HG02642 (cell line): ENCODE measurements at regions not wholly inside any gene's neighbourhood (a gene's known extent, or its start where the extent isn't known, plus 50 kb on each side); places are given as distances from the start of the nearest gene placed in this dataset.

Source experiments
- ATAC-seq: cut with Tn5 transposase; IDR thresholded peaks from one replicate; pipeline ENCODE4 v1.9.1; 2021; ENCODE audit warnings: mild to moderate bottlenecking; ENCODE audit not compliant: unreplicated experiment, poor library complexity

- no peak for ATAC-seq
Observed at GRCh38 chr10:75347186-75347585, 54.4 kb downstream of the ZNF503 start.

- no peak for ATAC-seq
Observed at GRCh38 chr10:75345738-75346137, 55.8 kb downstream of the ZNF503 start.

DNA sequence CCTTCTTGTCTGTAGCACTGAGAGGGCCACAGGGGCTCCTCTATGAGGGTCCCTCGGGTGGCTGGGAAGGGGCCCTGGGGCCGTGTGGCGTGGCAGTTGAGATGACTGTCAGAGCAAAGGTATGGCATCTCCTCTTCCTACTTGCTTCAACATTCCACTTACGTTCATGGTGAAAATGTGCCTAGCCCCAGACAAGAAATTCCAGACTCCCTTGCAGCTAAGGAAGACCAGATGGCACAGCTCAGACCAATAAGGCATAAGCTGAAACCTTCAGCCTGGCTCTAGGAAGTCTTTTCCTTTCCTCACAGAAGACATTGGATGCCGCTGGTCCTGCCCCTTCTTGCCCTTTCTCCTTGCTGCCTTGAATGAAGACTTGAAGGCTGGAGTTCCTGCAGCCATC lies 57.4 kb downstream of the ZNF503 start:
- no peak for ATAC-seq

DNA sequence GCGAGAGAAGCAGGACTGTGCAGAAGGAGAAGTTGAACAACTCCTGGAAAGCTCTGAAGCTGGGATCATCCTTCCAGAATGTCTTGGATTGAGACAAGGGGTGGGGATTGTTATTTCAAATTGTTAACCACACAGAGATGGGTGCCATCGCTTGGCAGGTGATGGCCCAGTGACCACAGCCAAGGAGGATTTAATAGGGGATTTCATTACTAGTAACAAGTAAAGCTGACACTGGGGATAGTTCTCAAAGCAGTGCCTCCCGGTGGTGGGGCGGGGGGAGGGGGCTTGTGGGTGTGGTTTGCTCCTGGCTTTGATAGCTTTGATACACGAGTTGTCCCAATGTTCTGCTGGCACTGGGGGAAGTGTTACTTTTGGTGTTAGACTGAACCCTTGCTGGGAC lies 59.2 kb downstream of the ZNF503 start:
- ATAC-seq: no peak

DNA sequence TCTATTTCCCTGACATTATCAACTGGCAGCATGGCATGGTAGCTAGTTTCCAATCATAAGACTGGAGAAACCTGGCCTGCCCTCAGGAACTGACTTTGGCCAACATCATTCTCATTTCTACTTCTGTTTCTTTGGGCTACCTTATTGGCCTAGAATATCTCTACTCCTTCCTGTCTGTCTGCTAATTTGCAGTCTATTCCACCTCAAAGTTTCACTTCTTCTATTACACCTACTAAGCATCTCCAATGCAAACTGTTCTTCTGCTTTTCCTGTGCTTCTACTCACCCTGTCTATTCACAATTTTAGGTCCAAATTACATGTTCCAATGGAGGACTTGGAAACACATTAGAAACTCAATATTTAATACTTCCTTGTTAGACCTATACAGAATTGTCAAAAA lies 65.6 kb downstream of the ZNF503 start:
- peak; percentile 67 for ATAC-seq

- no peak for ATAC-seq
Observed at GRCh38 chr10:75335191-75335590, 66.4 kb downstream of the ZNF503 start.

DNA sequence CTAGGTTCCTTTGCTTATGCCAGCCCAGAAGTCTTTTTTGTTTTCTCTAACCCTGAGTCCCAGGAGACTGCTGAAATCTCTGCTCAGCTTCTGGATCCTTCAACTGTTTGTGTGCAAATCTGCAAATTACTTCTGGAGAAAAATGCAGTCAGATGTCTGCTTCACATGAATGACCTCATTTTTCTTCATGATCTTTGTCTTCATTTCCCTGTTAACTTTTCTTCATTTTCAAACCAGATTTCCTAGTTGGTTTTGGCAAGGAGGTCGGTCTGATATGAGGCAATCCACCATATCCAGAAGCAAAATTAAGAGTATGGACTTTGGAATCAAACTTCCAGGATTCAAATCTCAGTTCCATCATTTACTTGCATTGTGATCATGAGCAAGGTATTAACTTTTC lies 66.8 kb downstream of the ZNF503 start:
- no peak for ATAC-seq

DNA sequence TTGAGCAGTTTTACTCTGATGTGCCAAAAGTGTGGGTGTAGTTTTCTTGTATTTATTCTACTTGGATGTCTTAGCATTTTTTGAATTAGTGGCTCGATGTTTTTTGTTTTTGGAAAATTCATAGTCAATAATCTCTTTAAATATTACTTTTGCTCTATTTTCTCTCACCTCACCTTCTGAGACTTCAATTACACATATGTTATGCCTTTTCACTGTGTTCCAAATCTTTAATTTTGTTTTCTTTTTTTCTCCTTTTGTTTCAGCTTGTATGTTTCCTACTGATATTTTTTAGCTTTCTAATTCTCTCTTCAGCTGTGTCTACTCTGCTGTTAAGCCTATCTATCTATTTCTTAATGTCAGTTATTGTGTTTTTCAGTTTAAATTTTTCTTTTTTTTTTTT lies 69.5 kb downstream of the ZNF503 start:
- ATAC-seq: no peak

- ATAC-seq: no peak
Observed at GRCh38 chr10:75331081-75331480, 70.5 kb downstream of the ZNF503 start.

GRCh38 chr10:75329190-75329745 lies 72.3 kb downstream of the ZNF503 start:
- ATAC-seq: no peak

DNA sequence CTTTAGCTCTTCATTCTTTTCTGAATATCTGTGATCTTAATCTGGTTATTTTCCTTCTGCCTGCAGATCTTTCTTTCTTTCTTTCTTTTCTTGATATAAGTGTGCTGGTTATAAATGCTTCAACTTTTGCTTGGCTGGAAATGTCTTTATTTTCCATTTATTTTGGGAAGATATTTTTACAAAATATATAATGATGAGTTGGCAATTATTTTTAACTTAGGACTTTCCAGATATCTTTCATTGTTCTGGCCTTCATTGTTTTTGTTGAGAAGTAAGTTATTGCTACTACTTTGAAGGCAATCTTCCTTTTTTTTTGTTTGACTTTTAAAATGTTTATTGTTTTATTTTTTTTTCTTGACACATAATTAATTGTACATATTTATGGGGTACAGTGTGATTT lies 75.3 kb downstream of the ZNF503 start:
- no peak for ATAC-seq

DNA sequence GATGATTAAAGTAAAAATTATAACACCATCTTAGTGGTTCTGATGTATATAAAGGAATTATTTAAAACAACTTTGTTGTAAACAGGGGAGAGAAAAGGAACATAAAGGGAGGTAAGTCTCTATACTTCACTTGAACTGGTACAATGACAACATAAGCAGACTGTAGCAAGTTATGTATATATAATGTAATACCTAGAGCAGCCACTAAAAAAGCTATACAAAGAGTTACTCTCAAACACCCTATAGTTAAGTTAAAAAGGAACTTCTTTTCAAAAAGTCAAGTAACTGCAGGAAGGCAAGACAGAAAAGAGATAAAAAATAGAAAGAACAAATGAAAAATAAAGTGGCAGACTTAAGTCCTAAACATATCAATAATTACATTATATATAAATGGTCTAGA lies 82.3 kb downstream of the ZNF503 start:
- ATAC-seq: no peak

- ATAC-seq: no peak
Observed at GRCh38 chr10:75314570-75314969, 78.8 kb upstream of the COMTD1 start.

GRCh38 chr10:75312440-75312839 lies 76.7 kb upstream of the COMTD1 start:
- no peak for ATAC-seq

- no peak for ATAC-seq
Observed at GRCh38 chr10:75305675-75306074, 69.9 kb upstream of the COMTD1 start.

GRCh38 chr10:75304741-75305390 lies 69.1 kb upstream of the COMTD1 start:
- ATAC-seq: no peak

DNA sequence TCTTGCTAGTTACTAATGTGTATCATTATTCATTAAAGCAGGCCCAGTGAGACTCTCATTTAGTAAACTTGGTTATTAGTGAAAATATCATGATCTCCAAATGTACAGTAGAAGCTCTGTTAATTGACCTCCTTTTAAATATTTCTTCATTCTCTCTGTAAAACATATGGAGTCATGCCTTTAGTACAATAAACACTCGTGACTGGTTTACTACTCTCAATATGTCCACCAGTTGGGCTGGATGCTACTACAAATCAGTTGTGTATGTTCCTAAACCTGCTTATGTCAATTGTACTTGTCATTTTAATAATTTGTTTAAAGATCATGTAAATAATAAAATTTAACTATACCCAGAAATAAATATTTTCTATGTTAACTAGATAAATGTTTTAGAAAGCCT lies 68.6 kb upstream of the COMTD1 start:
- no peak for ATAC-seq

DNA sequence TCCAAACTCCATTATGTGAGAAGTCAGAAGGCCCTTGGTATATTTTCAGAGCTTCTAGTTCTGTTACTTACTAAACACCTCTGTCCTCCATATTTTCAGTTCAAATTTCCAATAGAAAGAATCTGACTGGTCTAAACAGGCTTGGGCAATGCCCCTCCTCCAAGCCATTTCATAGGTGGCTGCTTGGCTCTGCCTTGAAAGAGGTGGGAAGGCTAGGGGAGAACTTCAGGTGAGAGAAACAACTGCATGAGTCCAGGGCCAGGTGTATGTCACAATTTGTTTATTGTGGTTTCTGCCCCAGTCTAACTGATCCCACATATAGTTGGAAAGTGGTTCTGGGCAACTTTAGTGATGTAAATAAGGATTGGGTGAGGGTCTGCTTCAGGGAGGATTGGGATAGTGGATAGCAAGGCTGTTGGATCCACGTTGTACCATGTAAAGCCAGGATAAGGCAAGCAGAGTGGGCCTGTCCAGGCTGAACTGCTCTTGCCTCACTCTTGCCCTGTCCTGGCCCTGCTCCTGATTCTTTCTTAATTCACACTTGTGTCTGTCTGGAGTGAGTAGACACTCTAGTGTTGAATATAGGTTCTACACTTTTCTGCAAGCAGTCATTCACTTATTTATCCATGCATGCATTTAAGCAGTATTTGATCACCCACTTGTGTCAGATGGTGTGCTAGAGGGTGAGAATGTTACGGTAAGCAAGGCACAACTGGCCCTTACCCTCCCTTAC lies 67.5 kb upstream of the COMTD1 start:
- no peak for ATAC-seq

DNA sequence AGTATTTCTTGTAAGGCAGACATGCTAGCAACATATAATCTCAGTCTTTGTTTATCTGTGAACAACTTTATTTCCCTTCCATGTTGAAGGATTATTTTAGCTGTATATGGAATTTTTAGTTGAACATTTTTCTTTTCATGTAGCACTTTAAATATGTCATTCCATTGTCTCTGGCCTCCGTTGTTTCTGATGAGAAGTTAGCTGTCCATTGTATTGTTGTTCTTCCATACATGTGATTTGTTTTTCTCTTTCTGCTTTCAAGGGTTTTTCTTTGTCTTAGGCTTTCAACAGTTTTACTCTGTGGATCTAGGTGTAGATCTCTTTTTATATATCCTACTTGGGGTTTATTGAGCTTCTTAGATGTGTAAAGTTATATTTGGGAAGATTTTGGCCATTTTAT lies 66.3 kb upstream of the COMTD1 start:
- ATAC-seq: no peak

- ATAC-seq: no peak
Observed at GRCh38 chr10:75297021-75297599, 61.4 kb upstream of the COMTD1 start.

GRCh38 chr10:75295868-75296441 lies 60.2 kb upstream of the COMTD1 start:
- no peak for ATAC-seq
